CD4-positive, alpha-beta T cell (primary cell): ENCODE measurements at regions not wholly inside any gene's neighbourhood (a gene's known extent, or its start where the extent isn't known, plus 50 kb on each side); places are given as distances from the start of the nearest gene placed in this dataset.

Experiments used
- ATAC-seq: fragments of 200-7000 bp; cut with Tn5 transposase; one replicate; pipeline ENCODE4 v1.10.0; 2022; ENCODE audit warnings: mild to moderate bottlenecking; ENCODE audit not compliant: poor library complexity
- CTCF ChIA-PET: fragments of 350-600 bp; sonication (Branson Sonifier 250); formaldehyde crosslinking; loops from one replicate; lab custom pipeline; 2021; ENCODE audit warnings: antibody characterized with exemption, inconsistent platforms; lab: Charles Lee
- POLR2A ChIA-PET: fragments of 350-600 bp; sonication (Branson Sonifier 250); formaldehyde crosslinking; loops from one replicate; lab custom pipeline; 2021; ENCODE audit warnings: antibody characterized with exemption, inconsistent platforms; lab: Charles Lee
- DNase-seq, 14 experiments: peaks; one replicate each; pipeline ENCODE4 v3.0.0-alpha.2; 2013 to 2020; ENCODE audit warnings: mixed read lengths in 2 of 14
- H3K27ac ChIP-seq, 2 donors: one replicate each; pipeline versions ENCODE4 v1.5.1 to v1.7.0; 2013; ENCODE audit warnings: low read length in 2 of 2, low read depth in 1 of 2, mild to moderate bottlenecking in 1 of 2
- H3K27me3 ChIP-seq, 2 experiments: 1 replicate in 1 of 2; 2 replicates in 1 of 2; pipeline versions ENCODE4 v1.6.1 to v1.7.0; 2013; ENCODE audit warnings: low read length in 2 of 2, control low read depth in 1 of 2, mild to moderate bottlenecking in 1 of 2, moderate library complexity in 1 of 2; ENCODE audit not compliant: insufficient read depth in 2 of 2, control insufficient read depth in 1 of 2
- H3K36me3 ChIP-seq: one replicate; pipeline ENCODE4 v1.6.1; 2013; ENCODE audit warnings: low read length, control low read depth; ENCODE audit not compliant: insufficient read depth
- H3K4me1 ChIP-seq: one replicate; pipeline ENCODE4 v1.6.1; 2013; ENCODE audit warnings: low read length, control low read depth; ENCODE audit not compliant: insufficient read depth
- H3K4me3 ChIP-seq: one replicate; pipeline ENCODE4 v1.5.1; 2013; ENCODE audit warnings: mild to moderate bottlenecking, low read length, moderate library complexity
- H3K9me3 ChIP-seq, 2 experiments: 1 replicate in 1 of 2; 2 replicates in 1 of 2; pipeline versions ENCODE4 v1.6.1 to v1.7.0; 2013; ENCODE audit warnings: low read length in 2 of 2, mild to moderate bottlenecking in 2 of 2, control low read depth in 1 of 2, moderate library complexity in 1 of 2; ENCODE audit not compliant: control insufficient read depth in 1 of 2, insufficient read depth in 1 of 2
- H3K27ac Mint-ChIP-seq: one replicate; pipeline ENCODE4 v1.8.0; 2020; ENCODE audit warnings: mixed read lengths
- H3K27me3 Mint-ChIP-seq: one replicate; pipeline ENCODE4 v1.8.0; 2021; ENCODE audit warnings: mixed read lengths
- H3K36me3 Mint-ChIP-seq: one replicate; pipeline ENCODE4 v1.8.0; 2021; ENCODE audit warnings: low read depth, mixed read lengths
- H3K4me1 Mint-ChIP-seq: one replicate; pipeline ENCODE4 v1.8.0; 2021; ENCODE audit warnings: low read depth, mixed read lengths
- H3K4me3 Mint-ChIP-seq: one replicate; pipeline ENCODE4 v1.8.0; 2020; ENCODE audit warnings: mild to moderate bottlenecking, mixed read lengths
- H3K9me3 Mint-ChIP-seq: one replicate; pipeline ENCODE4 v1.8.0; 2020; ENCODE audit warnings: mixed read lengths
- CTCF ChIP-seq: fragments of 200-600 bp; IDR thresholded peaks from one replicate; pipeline ENCODE4 v1.8.0; 2022; ENCODE audit warnings: antibody characterized with exemption, mild to moderate bottlenecking
- intact Hi-C, 2 experiments: fragments of 100-400 bp; cut with DNase I in 1 of 2; cut with micrococcal nuclease in 1 of 2; formaldehyde crosslinking; loops; one replicate each; pipeline versions ENCODE4 v1.15.1 to v1.9.0; 2023 to 2025; cut with DNase I, micrococcal nuclease

DNA sequence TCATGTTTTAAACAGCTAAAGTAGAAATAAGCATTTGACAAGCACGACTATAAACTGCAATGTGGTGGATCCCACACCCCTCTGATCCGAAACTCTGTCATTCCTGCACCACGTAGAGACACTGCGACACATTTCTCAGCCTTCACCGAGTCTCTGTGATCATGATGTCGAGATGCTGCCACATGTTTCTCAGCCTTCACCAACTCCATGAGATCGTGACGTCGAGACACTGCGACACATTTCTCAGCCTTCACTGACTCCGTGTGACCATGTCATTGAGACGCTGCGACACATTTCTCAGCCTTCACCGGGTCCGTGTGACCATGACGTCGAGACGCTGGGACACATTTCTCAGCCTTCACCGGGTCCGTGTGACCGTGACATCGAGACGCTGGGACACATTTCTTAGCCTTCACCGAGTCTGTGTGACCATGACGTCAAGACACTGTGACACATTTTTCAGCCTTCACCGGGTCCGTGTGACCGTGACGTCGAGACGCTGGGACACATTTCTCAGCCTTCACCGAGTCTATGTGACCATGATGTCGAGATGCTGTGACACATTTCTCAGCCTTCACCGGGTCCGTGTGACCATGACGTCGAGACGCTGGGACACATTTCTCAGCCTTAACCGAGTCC lies 143.0 kb downstream of the TTLL2 start:
- ATAC-seq (no peak), DNase-seq (no peak)
- ChIA-PET POLR2A (no interaction called here), CTCF (no interaction called here)
- H3K9me3 ChIP-seq: peaks cover 0 to 3% of the 10 kb centered on the region in 2 experiments
- Mint-ChIP-seq H3K27ac (no peak overlapping the region), H3K4me1 (no peaks in the 10 kb centered on the region), H3K27me3 (no peaks in the 10 kb centered on the region), H3K4me3 (no peak overlapping the region), H3K9me3 (no peaks in the 10 kb centered on the region), H3K36me3 (no peaks in the 10 kb centered on the region)
- no peak for TF ChIP-seq CTCF
- no peaks in the 10 kb centered on the region for H3K27me3 ChIP-seq
- no peak overlapping the region for H3K27ac ChIP-seq
- no peak overlapping the region for H3K4me3 ChIP-seq
- no peaks in the 10 kb centered on the region for H3K36me3 ChIP-seq
- H3K4me1 ChIP-seq: peaks cover 2% of the 10 kb centered on the region
- intact Hi-C loops: no loop called here

GRCh38 chr6:167469101-167469500 lies 144.2 kb downstream of the TTLL2 start:
- Histone ChIP-seq H3K27ac (no peak overlapping the region), H3K27me3 (peaks cover 0 to 2% of the 10 kb centered on the region in 2 experiments), H3K36me3 (no peaks in the 10 kb centered on the region), H3K4me1 (peaks cover 2% of the 10 kb centered on the region), H3K4me3 (no peak overlapping the region), H3K9me3 (peaks cover 0 to 3% of the 10 kb centered on the region in 2 experiments)
- intact Hi-C loops: no loop called here
- TF ChIP-seq CTCF: no peak
- H3K27ac Mint-ChIP-seq: no peak overlapping the region
- H3K4me3 Mint-ChIP-seq: no peak overlapping the region
- no peaks in the 10 kb centered on the region for H3K36me3 Mint-ChIP-seq
- H3K4me1 Mint-ChIP-seq: no peaks in the 10 kb centered on the region
- no peaks in the 10 kb centered on the region for H3K9me3 Mint-ChIP-seq
- POLR2A ChIA-PET: no interaction called here
- ATAC-seq (no peak), DNase-seq (no peak)
- no peaks in the 10 kb centered on the region for H3K27me3 Mint-ChIP-seq
- CTCF ChIA-PET: no interaction called here

DNA sequence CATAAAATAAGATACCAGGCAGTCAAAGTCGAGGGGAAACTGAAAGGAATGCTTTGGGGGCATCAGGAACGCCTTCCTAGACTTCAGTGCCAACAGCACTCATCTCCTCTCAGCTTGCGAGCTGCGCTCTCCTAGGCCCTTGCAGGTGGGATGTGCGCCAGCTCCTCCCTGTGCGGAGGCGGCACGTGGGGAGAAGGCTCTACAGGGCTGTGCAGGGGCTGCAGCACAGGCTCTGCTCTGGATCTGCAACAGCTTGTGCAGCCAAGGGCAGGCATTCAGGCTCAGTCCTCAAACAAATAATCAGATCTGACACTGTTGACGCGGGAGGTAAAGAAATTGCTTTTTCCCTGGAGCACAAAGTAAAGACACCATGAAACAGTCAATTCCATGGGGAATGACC lies 144.8 kb downstream of the TTLL2 start:
- intact Hi-C loops: no loop called here
- no peak for ATAC-seq

More for the DNA sequence above, 144.8 kb downstream of the TTLL2 start:
- H3K4me3 ChIP-seq: no peak overlapping the region
- no peak for TF ChIP-seq CTCF
- POLR2A ChIA-PET: no interaction called here
- Mint-ChIP-seq H3K27ac (no peak overlapping the region), H3K36me3 (no peaks in the 10 kb centered on the region), H3K4me3 (no peak overlapping the region), H3K9me3 (no peaks in the 10 kb centered on the region), H3K27me3 (no peaks in the 10 kb centered on the region), H3K4me1 (no peaks in the 10 kb centered on the region)
- peaks cover 0 to 3% of the 10 kb centered on the region in 2 experiments for H3K9me3 ChIP-seq
- no peak overlapping the region for H3K27ac ChIP-seq
- no peak for DNase-seq
- H3K4me1 ChIP-seq: peaks cover 2% of the 10 kb centered on the region
- H3K36me3 ChIP-seq: no peaks in the 10 kb centered on the region
- peaks cover 0 to 2% of the 10 kb centered on the region in 2 experiments for H3K27me3 ChIP-seq
- CTCF ChIA-PET: no interaction called here
